Neural progenitor cell (in vitro differentiated cells): ENCODE measurements at regions not wholly inside any gene's neighbourhood (a gene's known extent, or its start where the extent isn't known, plus 50 kb on each side); places are given as distances from the start of the nearest gene placed in this dataset.

ENCODE experiments used
- EZH2 ChIP-seq: fragments of 200-600 bp; sonication (generic); IDR thresholded peaks from 2 replicates; pipeline ENCODE4 v1.6.1; 2017; ENCODE audit warnings: antibody characterized with exemption, mild to moderate bottlenecking, moderate library complexity
- TF ChIP-seq, protein P1 (sequence below): fragments of 200-600 bp; sonication (generic); IDR thresholded peaks from 2 replicates; pipeline ENCODE4 v1.5.1; 2017; ENCODE audit warnings: antibody characterized with exemption, mild to moderate bottlenecking

DNA sequence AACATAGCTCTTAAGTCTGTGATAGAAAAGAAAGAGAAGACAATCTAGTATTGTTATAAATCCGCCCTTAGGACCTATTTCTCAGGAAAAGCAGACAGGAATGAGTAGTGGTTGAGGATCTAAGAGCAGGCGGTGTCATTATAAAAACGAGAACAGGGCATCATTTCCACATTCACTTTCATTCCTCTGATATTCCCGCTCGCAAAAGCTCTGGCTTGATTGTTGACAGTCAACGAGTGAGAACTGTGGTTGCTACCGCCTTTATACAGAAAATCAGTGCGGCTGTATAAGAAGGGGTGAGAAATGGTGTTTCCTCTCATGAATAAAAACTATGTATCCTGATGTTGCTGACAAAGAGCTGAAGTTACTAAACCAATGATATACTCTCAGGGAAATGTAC, 1409.6 kb upstream of the WWC1 start:
- TF ChIP-seq, protein P1, sequence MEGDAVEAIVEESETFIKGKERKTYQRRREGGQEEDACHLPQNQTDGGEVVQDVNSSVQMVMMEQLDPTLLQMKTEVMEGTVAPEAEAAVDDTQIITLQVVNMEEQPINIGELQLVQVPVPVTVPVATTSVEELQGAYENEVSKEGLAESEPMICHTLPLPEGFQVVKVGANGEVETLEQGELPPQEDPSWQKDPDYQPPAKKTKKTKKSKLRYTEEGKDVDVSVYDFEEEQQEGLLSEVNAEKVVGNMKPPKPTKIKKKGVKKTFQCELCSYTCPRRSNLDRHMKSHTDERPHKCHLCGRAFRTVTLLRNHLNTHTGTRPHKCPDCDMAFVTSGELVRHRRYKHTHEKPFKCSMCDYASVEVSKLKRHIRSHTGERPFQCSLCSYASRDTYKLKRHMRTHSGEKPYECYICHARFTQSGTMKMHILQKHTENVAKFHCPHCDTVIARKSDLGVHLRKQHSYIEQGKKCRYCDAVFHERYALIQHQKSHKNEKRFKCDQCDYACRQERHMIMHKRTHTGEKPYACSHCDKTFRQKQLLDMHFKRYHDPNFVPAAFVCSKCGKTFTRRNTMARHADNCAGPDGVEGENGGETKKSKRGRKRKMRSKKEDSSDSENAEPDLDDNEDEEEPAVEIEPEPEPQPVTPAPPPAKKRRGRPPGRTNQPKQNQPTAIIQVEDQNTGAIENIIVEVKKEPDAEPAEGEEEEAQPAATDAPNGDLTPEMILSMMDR: no peak
- no peak for TF ChIP-seq EZH2
